Middle frontal gyrus (tissue), 1 donor: ENCODE measurements at regions not wholly inside any gene's neighbourhood (a gene's known extent, or its start where the extent isn't known, plus 50 kb on each side); places are given as distances from the start of the nearest gene placed in this dataset.

Experiments
- DNase-seq: peaks from one replicate; pipeline ENCODE4 v3.0.0-alpha.2; 2015; ENCODE audit warnings: low spot score; ENCODE audit errors: extremely low spot score

GRCh38 chr5:109917154-109917546 lies 227.4 kb downstream of the MAN2A1 start:
- DNase-seq = no peak

DNA sequence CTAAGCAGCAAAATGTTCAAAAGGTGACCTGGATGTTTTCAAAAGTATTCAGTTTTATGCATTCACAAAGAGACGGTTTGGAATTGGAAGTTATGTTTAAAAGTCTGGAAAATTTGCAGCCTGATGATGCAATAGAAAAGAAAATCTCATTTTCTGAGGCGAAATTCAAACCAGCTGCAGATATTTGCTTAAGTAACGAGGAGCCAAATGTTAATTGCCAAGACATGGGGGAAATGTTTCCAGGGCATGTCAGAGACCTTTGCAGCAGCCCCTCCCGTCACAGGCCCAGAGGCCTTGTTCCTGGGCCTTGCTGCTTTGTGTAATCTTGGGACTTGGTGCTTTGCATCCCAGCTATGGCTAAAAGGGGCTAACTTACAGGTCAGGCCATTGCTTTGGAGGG lies 228.2 kb downstream of the MAN2A1 start:
- no peak for DNase-seq

GRCh38 chr5:109920736-109921135 lies 231.0 kb downstream of the MAN2A1 start:
- DNase-seq = no peak

DNA sequence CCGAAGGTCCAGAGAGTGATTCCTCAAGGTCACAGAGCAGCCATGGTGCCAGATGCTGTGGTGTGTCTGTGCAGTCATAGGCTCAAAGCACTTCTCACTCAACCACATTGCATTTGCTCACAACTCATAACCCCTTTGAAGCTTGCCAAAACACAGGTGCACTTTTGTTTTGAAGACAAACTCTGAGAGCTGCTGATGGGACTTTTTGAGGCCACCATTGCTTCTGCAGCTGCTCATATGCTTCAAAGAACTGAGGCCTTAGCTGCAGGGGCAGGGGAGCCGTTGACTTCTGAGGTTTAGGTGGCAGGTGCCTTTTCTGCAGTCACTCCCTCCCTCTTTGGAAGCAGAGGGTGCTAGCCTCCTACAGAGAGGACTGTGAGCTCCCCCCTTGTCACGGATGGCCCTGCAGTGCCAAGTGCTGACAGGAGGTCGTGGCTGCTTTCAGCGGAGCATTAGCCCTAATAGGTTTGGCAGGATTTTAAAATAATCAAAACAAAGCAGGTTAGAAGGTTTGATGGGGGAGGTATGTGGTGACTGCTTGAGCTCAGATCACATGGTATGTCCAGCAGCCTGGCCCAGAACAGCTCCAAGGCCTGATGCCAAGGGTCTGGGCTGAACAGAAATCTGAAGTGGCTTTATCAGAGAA lies 232.1 kb downstream of the MAN2A1 start:
- DNase-seq = no peak

DNA sequence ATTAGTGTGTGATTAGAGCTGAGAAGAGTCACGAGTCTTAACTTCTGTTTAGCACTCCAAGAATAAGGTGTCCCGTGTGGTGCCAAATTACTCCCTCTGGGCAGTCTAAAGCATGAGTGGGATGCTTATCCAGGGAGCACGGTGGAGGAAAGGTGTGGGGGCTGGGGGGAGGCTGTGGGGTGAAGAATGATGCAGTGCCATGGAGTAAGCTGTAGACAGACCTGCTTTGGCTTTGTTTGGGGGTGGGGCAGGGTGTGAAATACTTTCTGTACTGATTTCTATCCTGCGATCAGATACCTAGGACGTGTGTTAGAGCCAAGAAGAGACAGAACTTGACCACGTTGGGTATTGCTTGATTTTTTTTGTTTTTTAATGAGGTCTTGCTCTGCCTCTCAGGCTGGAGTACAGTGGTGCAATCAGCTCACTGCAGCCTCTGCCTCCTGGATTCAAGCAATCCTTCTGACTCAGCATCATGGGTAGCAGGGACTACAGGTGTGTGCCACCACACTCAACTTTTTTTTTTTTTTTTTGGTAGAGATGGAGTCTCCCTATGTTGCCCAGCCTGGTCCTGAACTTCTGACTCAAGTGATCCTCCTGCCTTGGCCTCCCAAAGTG lies 232.8 kb downstream of the MAN2A1 start:
- no peak for DNase-seq

DNA sequence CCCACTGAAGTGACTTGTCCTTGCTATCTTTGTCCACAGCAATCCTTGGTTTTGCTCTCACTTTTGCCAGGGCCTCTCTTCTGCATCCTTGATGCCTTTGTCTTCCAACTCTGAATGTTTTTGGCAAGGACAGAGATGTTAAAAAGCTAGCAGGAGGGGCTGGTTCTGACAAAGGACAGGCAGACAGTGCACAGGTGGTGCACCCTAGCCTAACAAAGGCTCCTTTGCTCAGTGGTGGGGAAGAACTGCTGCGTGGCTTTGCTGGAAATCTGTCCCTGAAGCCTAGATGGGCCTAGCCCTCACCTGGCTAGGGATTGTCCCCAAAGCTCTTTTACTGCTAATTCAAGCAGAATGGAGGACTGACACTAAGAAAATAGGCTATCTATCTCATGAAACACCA lies 233.5 kb downstream of the MAN2A1 start:
- no peak for DNase-seq

- no peak for DNase-seq
Observed at GRCh38 chr5:109924237-109925107, 234.7 kb downstream of the MAN2A1 start.

DNA sequence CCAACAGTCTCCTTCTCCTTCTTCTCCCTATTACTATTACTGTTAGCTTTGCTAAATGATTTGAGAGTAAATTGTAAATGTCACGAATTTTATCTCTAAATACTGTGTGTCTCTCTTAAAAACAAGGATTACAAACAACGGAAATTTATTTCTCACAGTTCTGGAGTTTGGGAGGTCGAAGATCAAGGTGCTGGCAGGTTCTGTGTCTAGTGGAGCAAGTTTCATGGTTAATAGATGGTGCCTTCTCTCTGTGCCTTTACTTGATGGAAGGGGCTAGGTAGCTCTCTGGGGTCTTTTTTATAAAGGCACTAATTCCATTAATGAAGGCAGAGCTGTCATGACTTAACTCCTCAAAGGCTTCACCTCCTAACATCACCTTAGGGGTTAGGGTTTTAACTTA lies 237.9 kb downstream of the MAN2A1 start:
- DNase-seq = no peak

- no peak for DNase-seq
Observed at GRCh38 chr5:109928046-109928445, 238.3 kb downstream of the MAN2A1 start.

GRCh38 chr5:109928811-109929210 lies 239.1 kb downstream of the MAN2A1 start:
- DNase-seq = no peak

GRCh38 chr5:109929376-109929775 lies 239.6 kb downstream of the MAN2A1 start:
- no peak for DNase-seq

DNA sequence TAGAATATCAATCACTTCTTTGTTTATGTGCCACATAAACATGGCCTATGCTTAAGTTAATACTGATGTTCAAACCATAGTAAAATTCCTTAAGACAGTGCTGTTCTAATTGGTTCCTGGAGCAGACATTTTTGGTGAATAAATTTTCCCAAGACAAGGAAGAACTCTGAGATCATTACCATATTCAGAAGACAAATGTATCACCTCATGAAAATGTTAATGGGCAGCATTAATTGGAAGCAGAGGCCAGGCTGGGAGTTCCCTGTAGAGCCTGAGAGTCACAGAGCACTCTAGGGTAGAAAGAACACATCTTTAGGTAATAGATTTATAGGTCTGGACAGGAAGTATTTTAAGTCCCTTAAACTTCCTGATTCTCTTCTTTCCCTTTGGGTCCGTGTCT lies 240.2 kb downstream of the MAN2A1 start:
- DNase-seq = no peak

- no peak for DNase-seq
Observed at GRCh38 chr5:109931049-109931780, 241.5 kb downstream of the MAN2A1 start.

GRCh38 chr5:109935833-109936490 lies 246.2 kb downstream of the MAN2A1 start:
- DNase-seq = no peak

DNA sequence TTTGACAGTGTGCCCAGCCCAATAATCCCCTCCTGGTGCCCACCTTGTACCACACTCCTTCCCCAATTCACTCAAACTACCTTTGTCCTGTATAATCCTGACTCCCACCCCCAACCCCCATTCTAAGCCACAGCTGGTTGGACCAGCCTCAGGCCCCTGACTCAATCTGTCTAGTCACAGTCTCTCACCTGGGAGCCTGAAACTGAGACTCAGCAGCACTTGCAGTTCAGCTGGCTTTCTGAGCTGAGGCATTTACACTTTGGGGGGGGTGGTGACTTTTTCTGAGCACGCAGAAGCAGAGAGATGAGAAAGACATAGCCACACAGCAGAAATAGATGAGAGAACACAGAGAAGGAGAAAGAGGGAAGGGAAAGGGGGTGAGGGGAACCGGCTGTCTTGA lies 247.3 kb downstream of the MAN2A1 start:
- DNase-seq = no peak

DNA sequence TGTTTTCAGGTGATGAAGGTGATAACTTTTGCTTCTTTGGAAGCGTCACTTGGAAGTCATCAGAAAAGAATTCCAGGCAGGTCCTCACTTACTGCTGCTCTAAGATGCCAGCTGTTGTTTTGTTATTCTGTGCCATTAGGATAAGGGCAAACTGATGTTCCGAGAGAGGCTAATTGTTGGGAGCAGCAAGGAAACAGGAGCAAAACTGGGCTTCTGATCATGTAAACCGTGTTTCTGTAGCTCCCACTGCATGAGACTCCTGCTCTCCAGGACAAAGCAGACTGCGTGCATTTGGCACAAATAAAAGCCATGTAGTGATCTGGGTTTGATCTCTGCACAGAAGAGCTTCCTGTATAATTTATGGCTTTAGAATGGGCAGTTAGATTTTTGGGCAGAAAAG lies 248.2 kb downstream of the MAN2A1 start:
- no peak for DNase-seq

- no peak for DNase-seq
Observed at GRCh38 chr5:109938453-109938852, 248.7 kb downstream of the MAN2A1 start.

GRCh38 chr5:109939116-109939682 lies 249.5 kb downstream of the MAN2A1 start:
- no peak for DNase-seq

- no peak for DNase-seq
Observed at GRCh38 chr5:109942646-109943045, 252.9 kb downstream of the MAN2A1 start.

DNA sequence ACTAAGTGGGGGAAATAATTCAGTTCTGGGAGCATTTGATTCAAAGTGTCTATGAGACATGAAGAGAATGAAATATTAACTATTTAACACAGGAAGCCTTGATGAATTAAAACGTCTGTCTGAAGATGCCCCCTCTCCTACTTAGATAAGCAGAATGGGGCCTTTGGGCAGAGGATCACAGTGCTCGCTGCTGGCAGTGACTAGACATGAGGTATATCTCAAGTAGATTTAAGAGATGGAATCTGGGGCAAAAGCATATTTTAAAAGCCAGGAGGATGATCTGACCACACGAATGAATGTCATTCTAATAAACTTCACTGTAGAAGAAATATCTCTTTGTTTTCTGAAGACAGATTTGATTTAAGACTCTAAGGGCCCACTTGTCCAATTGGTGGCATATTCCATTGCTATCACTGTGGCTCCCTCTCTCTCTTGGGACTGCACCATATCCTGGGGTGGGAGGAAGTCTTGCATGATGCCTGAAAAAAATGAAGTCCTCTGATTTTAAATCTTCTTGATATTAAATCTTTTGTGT lies 254.0 kb downstream of the MAN2A1 start:
- DNase-seq = no peak

DNA sequence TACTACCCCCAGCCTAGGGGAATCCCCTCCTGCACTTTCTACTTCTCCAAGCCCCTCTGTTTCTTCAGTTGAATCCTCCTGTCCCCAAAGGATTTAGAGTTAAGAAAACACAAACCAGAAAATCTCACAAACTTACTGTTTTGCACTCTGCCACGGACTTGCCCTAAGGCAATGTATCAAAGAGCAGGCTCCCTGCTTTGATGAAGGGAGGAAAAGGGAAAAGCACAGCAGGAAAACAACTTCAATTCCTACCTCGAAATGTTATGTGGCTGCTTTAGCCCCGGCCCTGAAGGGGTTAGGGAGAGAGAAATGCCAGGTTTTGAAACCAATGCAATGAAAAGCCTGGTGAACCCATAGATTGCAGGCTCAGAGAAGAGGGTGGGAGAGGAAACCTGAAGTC lies 254.7 kb downstream of the MAN2A1 start:
- DNase-seq = no peak
